ENCODE measurements at regions not wholly inside any gene's neighbourhood (a gene's known extent, or its start where the extent isn't known, plus 50 kb on each side); places are given as distances from the start of the nearest gene placed in this dataset.

GRCh38 chr17:79301469-79301868 is 226.8 kb downstream of the ENGASE start:
- Mint-ChIP-seq H3K27ac (no peak overlapping the region), H3K9me3 (no peaks in the 10 kb centered on the region), H3K4me1 (ENCODE audit: low read depth) (no peaks in the 10 kb centered on the region), H3K4me3 (no peak overlapping the region), H3K27me3 (peaks cover 4% of the 10 kb centered on the region), H3K36me3 (ENCODE audit: low read depth) (no peaks in the 10 kb centered on the region)
- ATAC-seq (no peak), DNase-seq (no peak)
- intact Hi-C loops (cut with micrococcal nuclease): no loop called here
- ChIA-PET POLR2A (no interaction called here), CTCF (no interaction called here)
- TF ChIP-seq, protein P1, sequence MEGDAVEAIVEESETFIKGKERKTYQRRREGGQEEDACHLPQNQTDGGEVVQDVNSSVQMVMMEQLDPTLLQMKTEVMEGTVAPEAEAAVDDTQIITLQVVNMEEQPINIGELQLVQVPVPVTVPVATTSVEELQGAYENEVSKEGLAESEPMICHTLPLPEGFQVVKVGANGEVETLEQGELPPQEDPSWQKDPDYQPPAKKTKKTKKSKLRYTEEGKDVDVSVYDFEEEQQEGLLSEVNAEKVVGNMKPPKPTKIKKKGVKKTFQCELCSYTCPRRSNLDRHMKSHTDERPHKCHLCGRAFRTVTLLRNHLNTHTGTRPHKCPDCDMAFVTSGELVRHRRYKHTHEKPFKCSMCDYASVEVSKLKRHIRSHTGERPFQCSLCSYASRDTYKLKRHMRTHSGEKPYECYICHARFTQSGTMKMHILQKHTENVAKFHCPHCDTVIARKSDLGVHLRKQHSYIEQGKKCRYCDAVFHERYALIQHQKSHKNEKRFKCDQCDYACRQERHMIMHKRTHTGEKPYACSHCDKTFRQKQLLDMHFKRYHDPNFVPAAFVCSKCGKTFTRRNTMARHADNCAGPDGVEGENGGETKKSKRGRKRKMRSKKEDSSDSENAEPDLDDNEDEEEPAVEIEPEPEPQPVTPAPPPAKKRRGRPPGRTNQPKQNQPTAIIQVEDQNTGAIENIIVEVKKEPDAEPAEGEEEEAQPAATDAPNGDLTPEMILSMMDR (IDR thresholded peaks at IDR 0.05): no peak

DNA sequence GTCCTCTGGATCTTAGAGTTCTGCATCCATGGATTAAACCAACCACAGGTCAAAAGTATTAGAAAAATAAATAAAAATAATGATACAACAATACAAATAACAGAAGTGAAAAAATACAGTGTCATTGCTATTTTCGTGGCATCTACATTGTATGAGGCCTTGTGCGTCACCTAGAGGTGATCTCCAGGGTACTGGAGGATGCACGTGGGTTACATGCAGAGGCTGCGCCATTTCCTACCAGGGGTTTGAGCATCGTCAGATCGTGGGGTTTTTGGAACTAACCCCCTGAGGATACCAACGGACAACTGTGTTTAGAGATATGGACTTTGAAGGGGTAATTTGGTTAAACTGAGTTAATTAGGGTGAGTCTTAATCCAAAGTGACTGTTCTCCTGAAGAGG is 224.7 kb downstream of the ENGASE start:
- no peak overlapping the region for H3K27ac Mint-ChIP-seq
- no peaks in the 10 kb centered on the region for H3K4me1 Mint-ChIP-seq (ENCODE audit: low read depth)
- H3K36me3 Mint-ChIP-seq (ENCODE audit: low read depth): no peaks in the 10 kb centered on the region
- no peak for DNase-seq
- ATAC-seq: no peak
- ChIA-PET CTCF (no interaction called here), POLR2A (no interaction called here)
- intact Hi-C loops (cut with micrococcal nuclease): no loop called here
- no peak overlapping the region for H3K4me3 Mint-ChIP-seq
- TF ChIP-seq, protein P1 (IDR thresholded peaks at IDR 0.05): no peak
- no peaks in the 10 kb centered on the region for H3K9me3 Mint-ChIP-seq
- peaks cover 9% of the 10 kb centered on the region for H3K27me3 Mint-ChIP-seq

GRCh38 chr17:79298799-79299198 is 224.2 kb downstream of the ENGASE start:
- no peaks in the 10 kb centered on the region for H3K36me3 Mint-ChIP-seq (ENCODE audit: low read depth)
- intact Hi-C loops (cut with micrococcal nuclease): no loop called here
- ChIA-PET POLR2A (no interaction called here), CTCF (no interaction called here)
- ATAC-seq (no peak), DNase-seq (no peak)
- peaks cover 10% of the 10 kb centered on the region for H3K27me3 Mint-ChIP-seq
- H3K27ac Mint-ChIP-seq: no peak overlapping the region
- TF ChIP-seq, protein P1 (IDR thresholded peaks at IDR 0.05): no peak
- no peaks in the 10 kb centered on the region for H3K9me3 Mint-ChIP-seq
- H3K4me1 Mint-ChIP-seq (ENCODE audit: low read depth): no peaks in the 10 kb centered on the region
- H3K4me3 Mint-ChIP-seq: no peak overlapping the region

- ChIA-PET POLR2A (no interaction called here), CTCF (no interaction called here)
- no peaks in the 10 kb centered on the region for H3K36me3 Mint-ChIP-seq (ENCODE audit: low read depth)
- no peak overlapping the region for H3K27ac Mint-ChIP-seq
- TF ChIP-seq, protein P1 (IDR thresholded peaks at IDR 0.05): no peak
- no peaks in the 10 kb centered on the region for H3K9me3 Mint-ChIP-seq
- intact Hi-C loops (cut with micrococcal nuclease): no loop called here
- no peak overlapping the region for H3K4me3 Mint-ChIP-seq
- DNase-seq (no peak), ATAC-seq (no peak)
- H3K27me3 Mint-ChIP-seq: peaks cover 15% of the 10 kb centered on the region
- no peaks in the 10 kb centered on the region for H3K4me1 Mint-ChIP-seq (ENCODE audit: low read depth)
These were observed 221.6 kb downstream of the ENGASE start for GRCh38 chr17:79296243-79296642.

DNA sequence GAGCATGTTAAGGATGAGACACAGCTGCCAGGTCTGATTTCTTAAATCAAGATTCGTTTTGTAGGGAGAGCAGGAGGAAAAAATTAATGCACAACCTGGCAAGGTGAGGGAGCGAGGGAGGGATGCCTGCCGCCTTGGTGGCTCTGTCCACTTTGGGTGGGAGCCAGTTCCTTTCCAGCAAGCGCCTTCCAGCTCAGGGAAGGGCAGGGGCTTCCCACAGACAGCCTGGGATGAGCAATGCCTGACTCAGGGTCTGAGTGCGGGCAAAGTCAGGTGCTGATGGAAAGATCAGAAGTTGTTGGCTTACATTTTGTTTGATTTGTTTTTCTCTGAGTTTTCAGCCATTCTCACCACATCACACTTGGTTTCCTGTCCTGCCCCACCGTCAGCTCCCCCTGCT is 220.7 kb downstream of the ENGASE start:
- DNase-seq (no peak), ATAC-seq (no peak)
- TF ChIP-seq, protein P1 (IDR thresholded peaks at IDR 0.05): no peak
- intact Hi-C loops (cut with micrococcal nuclease): no loop called here
- Mint-ChIP-seq H3K9me3 (no peaks in the 10 kb centered on the region), H3K36me3 (ENCODE audit: low read depth) (no peaks in the 10 kb centered on the region), H3K27ac (no peak overlapping the region), H3K27me3 (peaks cover 15% of the 10 kb centered on the region), H3K4me3 (no peak overlapping the region), H3K4me1 (ENCODE audit: low read depth) (no peaks in the 10 kb centered on the region)
- ChIA-PET POLR2A (no interaction called here), CTCF (no interaction called here)
